GM12864 (cell line): ENCODE measurements at regions not wholly inside any gene's neighbourhood (a gene's known extent, or its start where the extent isn't known, plus 50 kb on each side); places are given as distances from the start of the nearest gene placed in this dataset.

ENCODE experiments used
- DNase-seq: peaks from one replicate; pipeline ENCODE4 v3.0.0-alpha.2; 2011; ENCODE audit warnings: low read depth
- H3K4me3 ChIP-seq: 2 replicates; pipeline ENCODE4 v1.5.1; 2011; ENCODE audit warnings: mild to moderate bottlenecking, low read depth, low read length, control low read depth
- TF ChIP-seq, protein P1 (sequence below): IDR thresholded peaks from 2 replicates; pipeline ENCODE4 v1.5.1; 2011; ENCODE audit warnings: low read depth, mild to moderate bottlenecking, moderate library complexity, low read length, control low read depth, inconsistent platforms; ENCODE audit errors: missing control alignments

GRCh38 chr10:78512205-78512550 is 478.5 kb downstream of the RPS24 start:
- TF ChIP-seq, protein P1, sequence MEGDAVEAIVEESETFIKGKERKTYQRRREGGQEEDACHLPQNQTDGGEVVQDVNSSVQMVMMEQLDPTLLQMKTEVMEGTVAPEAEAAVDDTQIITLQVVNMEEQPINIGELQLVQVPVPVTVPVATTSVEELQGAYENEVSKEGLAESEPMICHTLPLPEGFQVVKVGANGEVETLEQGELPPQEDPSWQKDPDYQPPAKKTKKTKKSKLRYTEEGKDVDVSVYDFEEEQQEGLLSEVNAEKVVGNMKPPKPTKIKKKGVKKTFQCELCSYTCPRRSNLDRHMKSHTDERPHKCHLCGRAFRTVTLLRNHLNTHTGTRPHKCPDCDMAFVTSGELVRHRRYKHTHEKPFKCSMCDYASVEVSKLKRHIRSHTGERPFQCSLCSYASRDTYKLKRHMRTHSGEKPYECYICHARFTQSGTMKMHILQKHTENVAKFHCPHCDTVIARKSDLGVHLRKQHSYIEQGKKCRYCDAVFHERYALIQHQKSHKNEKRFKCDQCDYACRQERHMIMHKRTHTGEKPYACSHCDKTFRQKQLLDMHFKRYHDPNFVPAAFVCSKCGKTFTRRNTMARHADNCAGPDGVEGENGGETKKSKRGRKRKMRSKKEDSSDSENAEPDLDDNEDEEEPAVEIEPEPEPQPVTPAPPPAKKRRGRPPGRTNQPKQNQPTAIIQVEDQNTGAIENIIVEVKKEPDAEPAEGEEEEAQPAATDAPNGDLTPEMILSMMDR = no peak
- no peak for DNase-seq
- H3K4me3 ChIP-seq = no peak overlapping the region

GRCh38 chr10:78513330-78513729 is 479.7 kb downstream of the RPS24 start:
- DNase-seq = no peak
- no peak overlapping the region for H3K4me3 ChIP-seq
- TF ChIP-seq, protein P1 = no peak

- TF ChIP-seq, protein P1 = no peak
- H3K4me3 ChIP-seq = no peak overlapping the region
- no peak for DNase-seq
Measured at GRCh38 chr10:78513986-78514385, 480.3 kb downstream of the RPS24 start.

- DNase-seq = no peak
- TF ChIP-seq, protein P1 = no peak
- H3K4me3 ChIP-seq = no peak overlapping the region
Measured at GRCh38 chr10:78514459-78514858, 480.8 kb downstream of the RPS24 start.

DNA sequence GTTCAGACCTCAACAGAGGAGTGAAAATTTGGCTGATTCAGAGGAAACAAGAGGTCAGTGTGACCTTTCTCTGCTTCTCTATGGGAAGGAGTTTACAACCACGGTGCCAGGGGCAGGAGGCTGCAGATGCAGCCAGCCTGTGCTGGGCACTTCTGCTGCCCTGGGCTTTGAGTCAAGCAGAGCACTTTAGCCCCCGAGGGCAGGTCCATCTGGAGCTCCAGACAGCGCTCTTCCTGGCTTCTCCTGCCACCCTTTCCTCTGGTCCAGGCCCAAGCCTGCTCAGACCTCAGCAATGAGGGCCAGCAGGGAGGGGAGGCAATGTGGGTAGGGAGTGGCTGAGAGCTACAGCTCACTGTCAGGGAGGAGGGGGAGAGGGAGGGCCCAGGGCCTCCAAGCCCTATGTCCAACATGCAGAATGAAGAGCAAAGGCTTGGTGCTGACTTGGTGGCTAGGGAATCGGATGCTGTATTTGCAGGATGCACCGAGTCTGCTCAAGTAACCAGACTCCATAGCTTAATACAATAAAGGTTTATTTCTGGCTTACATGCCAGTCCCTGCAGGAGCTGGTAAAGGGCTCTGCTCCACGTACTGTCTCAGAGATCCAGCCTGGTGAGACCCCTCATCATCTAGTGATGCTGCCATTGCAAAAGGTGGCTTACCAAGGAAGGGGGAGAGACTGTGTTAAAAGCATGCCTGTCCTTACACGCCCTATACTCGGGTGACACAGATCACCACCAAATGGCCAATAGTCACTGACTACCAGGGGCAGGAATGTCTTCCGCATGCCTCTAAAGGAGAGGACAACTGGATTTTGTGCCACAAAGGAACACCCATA is 481.6 kb downstream of the RPS24 start:
- no peak overlapping the region for H3K4me3 ChIP-seq
- no peak for DNase-seq
- TF ChIP-seq, protein P1 = no peak

DNA sequence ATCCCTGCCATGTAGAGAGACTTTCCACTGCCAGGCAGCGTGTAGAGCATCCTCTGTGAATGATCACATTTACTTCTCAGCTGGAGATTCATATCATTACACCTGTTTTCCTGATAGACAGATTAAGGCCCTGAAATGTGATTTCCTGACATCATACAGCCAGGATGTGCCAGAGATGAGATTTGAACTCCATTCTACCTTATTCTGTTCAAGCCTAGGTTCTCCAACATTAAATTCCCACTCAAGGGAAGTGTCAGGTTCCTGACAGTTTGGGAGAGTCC is 482.1 kb downstream of the RPS24 start:
- no peak for DNase-seq
- TF ChIP-seq, protein P1 = no peak
- H3K4me3 ChIP-seq = no peak overlapping the region

DNA sequence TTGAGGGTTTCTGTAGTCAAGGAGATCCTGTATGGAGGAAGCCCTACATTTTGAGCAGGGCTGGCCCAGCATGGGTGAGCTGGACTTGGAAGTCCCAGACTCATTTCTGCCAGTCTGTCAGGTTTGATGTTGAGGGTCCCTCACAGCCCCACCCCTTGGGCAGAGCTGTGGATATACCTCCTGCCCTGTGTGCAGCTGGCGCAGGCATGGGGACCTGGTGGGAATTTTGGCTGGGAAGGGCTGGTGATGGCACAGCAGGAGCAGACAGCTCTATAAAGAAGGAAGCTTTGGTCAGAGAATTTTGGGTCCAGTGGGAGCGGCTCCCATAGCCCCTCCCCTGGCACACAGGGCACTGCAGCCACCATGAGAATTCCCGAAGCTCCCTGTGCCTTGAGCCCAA is 482.6 kb downstream of the RPS24 start:
- DNase-seq = no peak
- TF ChIP-seq, protein P1 = no peak
- no peak overlapping the region for H3K4me3 ChIP-seq
